Endothelial cell of umbilical vein (primary cell): ENCODE measurements at regions not wholly inside any gene's neighbourhood (a gene's known extent, or its start where the extent isn't known, plus 50 kb on each side); places are given as distances from the start of the nearest gene placed in this dataset.

Experiments
- BruUV-seq: library from RNA; stranded (reverse); fragments of 400-500 nt; replicated peaks from 2 replicates; lab custom pipeline; 2021; lab: Mats Ljungman, UMichigan
- CTCF ChIA-PET: fragments of 300-600, 350-600 bp; sonication (Branson Sonifier 250); formaldehyde crosslinking; loops from one replicate; lab custom pipeline; 2021; ENCODE audit warnings: antibody characterized with exemption, inconsistent platforms; lab: Charles Lee
- POLR2A ChIA-PET: fragments of 300-600, 350-600 bp; sonication (Branson Sonifier 250); formaldehyde crosslinking; loops from one replicate; lab custom pipeline; 2021; ENCODE audit warnings: antibody characterized with exemption, inconsistent platforms; lab: Charles Lee
- DNase-seq: peaks from one replicate; pipeline ENCODE4 v3.0.0-alpha.2; 2011; ENCODE audit warnings: low read depth, low spot score
- FAIRE-seq: peaks from 2 replicates; lab custom pipeline; 2011; peaks lifted over from hg19 to GRCh38; lab: Jason Lieb, UNC
- H2AFZ ChIP-seq: 2 replicates; pipeline ENCODE4 v1.6.0; 2012; ENCODE audit warnings: low read depth, low read length, control low read depth, inconsistent platforms
- H3K27ac ChIP-seq: 2 replicates; pipeline ENCODE4 v1.5.1; 2011; ENCODE audit warnings: low read depth, mild to moderate bottlenecking, control low read depth, low read length, moderate library complexity; ENCODE audit not compliant: insufficient read depth
- H3K27me3 ChIP-seq, 2 experiments: 2 replicates each; pipeline versions ENCODE4 v1.6.0 to v1.6.1; 2011; ENCODE audit warnings: low read length in 2 of 2, mixed read lengths in 1 of 2; ENCODE audit not compliant: control insufficient read depth in 2 of 2, insufficient read depth in 2 of 2
- H3K36me3 ChIP-seq, 2 experiments: 2 replicates in 1 of 2; 3 replicates in 1 of 2; pipeline ENCODE4 v1.5.1; 2011; ENCODE audit warnings: low read length in 2 of 2, mild to moderate bottlenecking in 1 of 2, moderate library complexity in 1 of 2; ENCODE audit not compliant: control insufficient read depth in 2 of 2, insufficient read depth in 2 of 2; ENCODE audit errors: extremely low read depth in 1 of 2
- H3K4me1 ChIP-seq: 3 replicates; pipeline ENCODE4 v1.5.1; 2011; ENCODE audit warnings: mild to moderate bottlenecking, low read length; ENCODE audit not compliant: control insufficient read depth, insufficient read depth; ENCODE audit errors: extremely low read depth
- H3K4me2 ChIP-seq: 2 replicates; pipeline ENCODE4 v1.6.1; 2011; ENCODE audit warnings: low read length, control low read depth, mixed read lengths; ENCODE audit not compliant: insufficient read depth
- H3K4me3 ChIP-seq, 3 experiments: fragments of 200-600 bp in 1 of 3; sonication (generic), shearing (Covaris generic) in 1 of 3; replicated peaks in 1 of 3; 2 replicates each; pipeline ENCODE4 v1.5.1; 2011 to 2016; ENCODE audit warnings: control low read depth in 3 of 3, low read length in 3 of 3, mild to moderate bottlenecking in 2 of 3, inconsistent platforms in 1 of 3, low read depth in 1 of 3, moderate library complexity in 1 of 3; ENCODE audit not compliant: insufficient read depth in 1 of 3
- H3K79me2 ChIP-seq: 2 replicates; pipeline ENCODE4 v1.6.0; 2012; ENCODE audit warnings: low read length, inconsistent platforms; ENCODE audit not compliant: control insufficient read depth, insufficient read depth
- H3K9ac ChIP-seq: replicated peaks from 2 replicates; pipeline ENCODE3; 2011; ENCODE audit warnings: low read length, control low read depth; ENCODE audit not compliant: insufficient read depth; ENCODE audit errors: extremely low read depth
- H3K9me1 ChIP-seq: replicated peaks from 3 replicates; pipeline ENCODE4 v1.6.0; 2011; ENCODE audit warnings: mild to moderate bottlenecking, low read length; ENCODE audit not compliant: control insufficient read depth, insufficient read depth; ENCODE audit errors: extremely low read depth
- H3K9me3 ChIP-seq: replicated peaks from 2 replicates; pipeline ENCODE4 v1.5.1; 2012; ENCODE audit warnings: low read length, inconsistent platforms; ENCODE audit not compliant: control insufficient read depth, insufficient read depth
- H4K20me1 ChIP-seq: replicated peaks from 2 replicates; pipeline ENCODE3; 2011; ENCODE audit warnings: mild to moderate bottlenecking, low read length; ENCODE audit not compliant: control insufficient read depth, insufficient read depth; ENCODE audit errors: extremely low read depth
- EZH2 ChIP-seq: IDR thresholded peaks from 2 replicates; pipeline ENCODE4 v1.6.1; 2012; ENCODE audit warnings: borderline replicate concordance, low read depth, mild to moderate bottlenecking, moderate library complexity, low read length, inconsistent platforms; ENCODE audit not compliant: severe bottlenecking
- FOS ChIP-seq: IDR thresholded peaks from 2 replicates; pipeline ENCODE4 v1.6.1; 2011; ENCODE audit warnings: mild to moderate bottlenecking, low read length, moderate library complexity, borderline replicate concordance; ENCODE audit not compliant: insufficient read depth
- GATA2 ChIP-seq: IDR thresholded peaks from 2 replicates; pipeline ENCODE4 v1.7.0; 2011; ENCODE audit warnings: low read depth, mild to moderate bottlenecking, moderate library complexity, mixed read lengths, low read length; ENCODE audit not compliant: insufficient read length, insufficient read depth
- JUN ChIP-seq: IDR thresholded peaks from 2 replicates; pipeline ENCODE4 v1.6.1; 2011; ENCODE audit warnings: borderline replicate concordance, low read depth; ENCODE audit not compliant: insufficient read length, insufficient read depth
- MYC ChIP-seq: IDR thresholded peaks from one replicate; pipeline ENCODE4 v1.6.1; 2011; ENCODE audit warnings: mild to moderate bottlenecking, low read depth, low read length
- POLR2A ChIP-seq: IDR thresholded peaks from 2 replicates; pipeline ENCODE4 v1.6.1; 2012; ENCODE audit warnings: low read depth, mild to moderate bottlenecking, control low read depth, low read length
- POLR2AphosphoS5 ChIP-seq: IDR thresholded peaks from 2 replicates; pipeline ENCODE4 v1.6.1; 2012; ENCODE audit warnings: low read depth, mild to moderate bottlenecking, control low read depth, low read length, moderate library complexity; ENCODE audit not compliant: insufficient read depth
- dilution Hi-C: fragments of 300-500 bp; cut with MboI; formaldehyde crosslinking; loops from one replicate; pipeline ENCODE4 v1.15.0; 2019; ENCODE audit warnings: low sequenced_read_pairs; ENCODE audit not compliant: extremely low pct_ligation_motif_present
- intact Hi-C: fragments of 100-400 bp; cut with micrococcal nuclease; formaldehyde crosslinking; loops from one replicate; pipeline ENCODE4 v1.10.0; 2022
- TF ChIP-seq, protein P1 (sequence below), 2 donors: IDR thresholded peaks; 1 replicate in 1 of 2; 2 replicates in 1 of 2; pipeline ENCODE4 v1.5.1; 2011; ENCODE audit warnings: low read length in 2 of 2, mild to moderate bottlenecking in 2 of 2, moderate library complexity in 2 of 2, control low read depth in 1 of 2, inconsistent platforms in 1 of 2, low read depth in 1 of 2; ENCODE audit not compliant: insufficient read depth in 1 of 2; ENCODE audit errors: extremely low read depth in 1 of 2
- TF ChIP-seq, protein P2 (sequence below): IDR thresholded peaks from 2 replicates; pipeline ENCODE4 v1.6.1; 2011; ENCODE audit not compliant: insufficient read depth, insufficient read length

DNA sequence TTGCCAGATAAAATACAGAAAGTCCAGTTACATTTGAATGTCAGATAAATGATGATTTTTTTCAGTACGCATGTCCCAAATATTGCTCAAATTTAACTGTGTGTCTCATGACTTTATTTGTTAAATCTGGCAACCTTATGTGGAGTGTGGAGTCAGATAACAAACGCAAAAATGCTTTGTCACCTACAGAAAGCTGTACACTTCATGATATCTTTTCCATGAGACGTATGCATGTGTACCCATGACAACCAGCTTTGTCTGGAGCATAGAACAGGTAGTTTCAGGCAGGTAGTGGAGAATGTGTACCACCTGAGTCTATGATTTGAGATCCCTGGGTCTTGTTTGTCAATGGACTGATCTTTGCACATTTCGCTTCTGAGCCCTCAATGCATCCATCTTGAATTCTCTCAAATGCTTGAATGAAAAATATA lies 105.5 kb upstream of the CPEB4 start:
- no peak overlapping the region for H3K4me2 ChIP-seq
- intact Hi-C loops, result loop anchor here (1.0 kb wide), 6 partner anchors 16 to 191 kb away; partner anchors contain the start of genes BOD1 and CPEB4
- CTCF ChIA-PET, result no interaction called here

DNA sequence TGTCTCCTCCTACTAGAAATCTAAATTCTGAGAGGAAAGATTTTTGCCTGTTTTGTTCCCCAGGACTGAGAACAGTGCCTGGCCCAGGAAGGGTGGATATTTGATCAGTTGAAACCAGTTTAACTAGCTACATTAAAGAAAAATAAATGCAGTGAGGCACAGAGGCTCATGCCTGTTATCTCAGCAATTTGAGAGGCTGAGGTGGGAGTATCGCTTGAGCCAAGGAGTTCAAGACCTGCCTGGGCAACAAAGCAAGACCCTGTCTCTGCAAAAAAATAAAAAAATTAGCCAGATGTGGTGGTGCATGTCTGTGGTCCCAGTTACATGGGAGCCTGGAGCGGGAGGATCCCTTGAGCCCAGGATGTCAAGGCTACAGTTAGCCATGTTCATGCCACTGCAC lies 104.8 kb upstream of the CPEB4 start:
- intact Hi-C loops, result no loop called here
- H3K4me3 ChIP-seq, result no peak overlapping the region
- TF ChIP-seq MYC (no peak), JUN (no peak), POLR2AphosphoS5 (no peak), GATA2 (no peak), EZH2 (no peak), FOS (no peak), POLR2A (no peak)
- TF ChIP-seq, protein P1, sequence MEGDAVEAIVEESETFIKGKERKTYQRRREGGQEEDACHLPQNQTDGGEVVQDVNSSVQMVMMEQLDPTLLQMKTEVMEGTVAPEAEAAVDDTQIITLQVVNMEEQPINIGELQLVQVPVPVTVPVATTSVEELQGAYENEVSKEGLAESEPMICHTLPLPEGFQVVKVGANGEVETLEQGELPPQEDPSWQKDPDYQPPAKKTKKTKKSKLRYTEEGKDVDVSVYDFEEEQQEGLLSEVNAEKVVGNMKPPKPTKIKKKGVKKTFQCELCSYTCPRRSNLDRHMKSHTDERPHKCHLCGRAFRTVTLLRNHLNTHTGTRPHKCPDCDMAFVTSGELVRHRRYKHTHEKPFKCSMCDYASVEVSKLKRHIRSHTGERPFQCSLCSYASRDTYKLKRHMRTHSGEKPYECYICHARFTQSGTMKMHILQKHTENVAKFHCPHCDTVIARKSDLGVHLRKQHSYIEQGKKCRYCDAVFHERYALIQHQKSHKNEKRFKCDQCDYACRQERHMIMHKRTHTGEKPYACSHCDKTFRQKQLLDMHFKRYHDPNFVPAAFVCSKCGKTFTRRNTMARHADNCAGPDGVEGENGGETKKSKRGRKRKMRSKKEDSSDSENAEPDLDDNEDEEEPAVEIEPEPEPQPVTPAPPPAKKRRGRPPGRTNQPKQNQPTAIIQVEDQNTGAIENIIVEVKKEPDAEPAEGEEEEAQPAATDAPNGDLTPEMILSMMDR (IDR thresholded peaks at IDR 0.05; ENCODE audit: extremely low read depth in 1 of 2, insufficient read depth in 1 of 2, low read depth in 1 of 2, low read length in 2 of 2), result no peak
- TF ChIP-seq, protein P2, sequence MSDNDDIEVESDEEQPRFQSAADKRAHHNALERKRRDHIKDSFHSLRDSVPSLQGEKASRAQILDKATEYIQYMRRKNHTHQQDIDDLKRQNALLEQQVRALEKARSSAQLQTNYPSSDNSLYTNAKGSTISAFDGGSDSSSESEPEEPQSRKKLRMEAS, result no peak
- H3K4me1 ChIP-seq, result peaks cover 27% of the 10 kb centered on the region
- FAIRE-seq (no peak), DNase-seq (no peak)
- no peaks in the 10 kb centered on the region for H4K20me1 ChIP-seq
- H3K4me2 ChIP-seq, result no peak overlapping the region
- H2AFZ ChIP-seq, result no peak overlapping the region
- H3K9me1 ChIP-seq, result no peaks in the 10 kb centered on the region
- dilution Hi-C loops, result no loop called here
- H3K9ac ChIP-seq, result no peak overlapping the region
- BruUV-seq, result no TSS peak
- H3K27ac ChIP-seq, result no peak overlapping the region
- no peaks in the 10 kb centered on the region for H3K79me2 ChIP-seq
- no peaks in the 10 kb centered on the region for H3K36me3 ChIP-seq
- no peaks in the 10 kb centered on the region for H3K9me3 ChIP-seq
- ChIA-PET CTCF (no interaction called here), POLR2A (no interaction called here)
- no peaks in the 10 kb centered on the region for H3K27me3 ChIP-seq

More for the DNA sequence above, 105.5 kb upstream of the CPEB4 start:
- Histone ChIP-seq H3K27me3 (no peaks in the 10 kb centered on the region), H3K27ac (peak overlapping the region; percentile 99), H3K79me2 (no peaks in the 10 kb centered on the region), H3K9me3 (no peaks in the 10 kb centered on the region), H2AFZ (peak overlapping the region; percentile 86), H3K9ac (peak overlapping the region; percentile 77), H3K4me3 (no peak overlapping the region), H3K36me3 (no peaks in the 10 kb centered on the region), H4K20me1 (no peaks in the 10 kb centered on the region), H3K4me1 (peaks cover 34% of the 10 kb centered on the region), H3K9me1 (no peaks in the 10 kb centered on the region)
- BruUV-seq, result no TSS peak
- TF ChIP-seq, protein P1 (IDR thresholded peaks at IDR 0.05; ENCODE audit: extremely low read depth in 1 of 2, insufficient read depth in 1 of 2, low read depth in 1 of 2, low read length in 2 of 2), result no peak
- TF ChIP-seq EZH2 (no peak), POLR2AphosphoS5 (no peak)
- TF ChIP-seq, protein P2, result no peak
- FAIRE-seq, result peak; percentile 64
- no peak for DNase-seq
- POLR2A ChIA-PET, result no interaction called here
- dilution Hi-C loops, result no loop called here
